ENCODE measurements at regions not wholly inside any gene's neighbourhood (a gene's known extent, or its start where the extent isn't known, plus 50 kb on each side); places are given as distances from the start of the nearest gene placed in this dataset.

DNA sequence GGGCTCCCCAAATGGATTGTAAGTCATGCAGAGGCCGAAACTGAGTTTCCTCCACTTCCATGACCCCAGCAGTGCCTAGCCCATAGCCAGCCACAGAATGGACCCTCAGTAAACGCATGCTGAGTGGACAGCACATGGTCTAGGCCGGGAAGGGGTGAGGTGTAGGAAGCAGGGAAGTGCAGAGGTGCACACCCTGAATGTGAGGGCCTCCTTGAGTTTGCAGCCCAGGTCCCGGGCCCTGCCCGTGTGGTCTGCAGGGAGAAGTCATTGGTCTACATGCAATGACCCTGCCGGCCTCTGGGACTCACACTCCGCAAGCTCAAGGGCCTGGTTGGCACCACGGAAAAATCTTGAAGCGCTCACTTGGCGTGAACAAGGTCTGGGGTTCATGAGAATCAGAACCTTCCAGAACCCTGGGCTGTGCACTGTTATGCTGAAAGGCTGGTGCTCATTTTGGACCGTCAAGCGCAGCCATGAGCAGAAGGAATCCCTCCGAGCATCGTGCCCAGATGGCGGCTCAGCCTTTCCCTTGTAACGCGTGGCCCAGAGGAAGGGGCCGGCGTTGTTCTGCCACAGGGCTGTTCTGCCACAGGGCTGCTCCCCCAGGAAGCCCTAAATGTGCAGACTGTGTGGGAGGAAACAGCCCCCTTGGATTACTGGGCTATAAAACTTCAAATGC is 66.4 kb downstream of the PSMG1 start:
- no peak overlapping the region for H3K56ac ChIP-seq (ENCODE audit: insufficient read length, low read depth, low read length)
- no peak overlapping the region for H3K14ac ChIP-seq (ENCODE audit: insufficient read depth, low read length)
- no peak overlapping the region for H3K23ac ChIP-seq (ENCODE audit: insufficient read length, low read depth, low read length)
- H2AFZ ChIP-seq (ENCODE audit: low read length), result no peak overlapping the region
- no peaks in the 10 kb centered on the region; the same call in 1 of the 2 replicates for H3K27me3 Mint-ChIP-seq (ENCODE audit: low read depth)
- H2BK5ac ChIP-seq (ENCODE audit: insufficient read length, low read length), result no peak overlapping the region
- no peak overlapping the region for H3K27ac Mint-ChIP-seq
- H3K27me3 ChIP-seq (ENCODE audit: insufficient read depth, low read length), result no peaks in the 10 kb centered on the region
- no peaks in the 10 kb centered on the region; a peak in 1 of 5 replicates for H3K9me3 Mint-ChIP-seq
- H3K4me1 ChIP-seq (ENCODE audit: insufficient read depth, low read length), result no peaks in the 10 kb centered on the region
- DNase-seq, result no peak
- H3K9ac ChIP-seq (ENCODE audit: extremely low read depth, insufficient read length, low read length), result no peak overlapping the region
- no peak overlapping the region for H2AK5ac ChIP-seq (ENCODE audit: insufficient read length, low read length)
- no peak overlapping the region for H3K18ac ChIP-seq (ENCODE audit: insufficient read length, low read depth, low read length)
- WGBS (ENCODE audit: extremely low coverage, insufficient read length, low lambda C conversion rate), result no CpG with 5 or more reads among the region's 19 CpGs
- no peak overlapping the region for H3K4me2 ChIP-seq (ENCODE audit: insufficient read depth, insufficient read length, low read length)
- TF ChIP-seq, protein P1, sequence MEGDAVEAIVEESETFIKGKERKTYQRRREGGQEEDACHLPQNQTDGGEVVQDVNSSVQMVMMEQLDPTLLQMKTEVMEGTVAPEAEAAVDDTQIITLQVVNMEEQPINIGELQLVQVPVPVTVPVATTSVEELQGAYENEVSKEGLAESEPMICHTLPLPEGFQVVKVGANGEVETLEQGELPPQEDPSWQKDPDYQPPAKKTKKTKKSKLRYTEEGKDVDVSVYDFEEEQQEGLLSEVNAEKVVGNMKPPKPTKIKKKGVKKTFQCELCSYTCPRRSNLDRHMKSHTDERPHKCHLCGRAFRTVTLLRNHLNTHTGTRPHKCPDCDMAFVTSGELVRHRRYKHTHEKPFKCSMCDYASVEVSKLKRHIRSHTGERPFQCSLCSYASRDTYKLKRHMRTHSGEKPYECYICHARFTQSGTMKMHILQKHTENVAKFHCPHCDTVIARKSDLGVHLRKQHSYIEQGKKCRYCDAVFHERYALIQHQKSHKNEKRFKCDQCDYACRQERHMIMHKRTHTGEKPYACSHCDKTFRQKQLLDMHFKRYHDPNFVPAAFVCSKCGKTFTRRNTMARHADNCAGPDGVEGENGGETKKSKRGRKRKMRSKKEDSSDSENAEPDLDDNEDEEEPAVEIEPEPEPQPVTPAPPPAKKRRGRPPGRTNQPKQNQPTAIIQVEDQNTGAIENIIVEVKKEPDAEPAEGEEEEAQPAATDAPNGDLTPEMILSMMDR (conservative IDR thresholded peaks at IDR 0.05), result no peak
- H3K79me2 ChIP-seq (ENCODE audit: insufficient read depth, low read length), result no peaks in the 10 kb centered on the region
- H3K9me3 ChIP-seq (ENCODE audit: control insufficient read depth, low read depth, low read length), result no peaks in the 10 kb centered on the region
- no peak overlapping the region for H3K4me3 Mint-ChIP-seq
- no peak overlapping the region for H4K91ac ChIP-seq (ENCODE audit: insufficient read length, low read depth, low read length)
- H4K8ac ChIP-seq (replicated peaks; ENCODE audit: insufficient read length, low read depth, low read length), result no peak overlapping the region
- H4K20me1 ChIP-seq (ENCODE audit: control insufficient read depth, insufficient read depth, insufficient read length), result no peaks in the 10 kb centered on the region
- no peak overlapping the region for H3K27ac ChIP-seq (ENCODE audit: insufficient read length, low read depth, low read length)
- no peaks in the 10 kb centered on the region; a peak in 2 of 7 replicates for H3K36me3 Mint-ChIP-seq (ENCODE audit: insufficient read depth in 1 of 3, low read depth in 3 of 3)
- H3K79me1 ChIP-seq (ENCODE audit: insufficient read depth, low read depth, low read length, poor library complexity, severe bottlenecking), result no peaks in the 10 kb centered on the region
- H3K4me1 Mint-ChIP-seq, result peaks cover 12 to 14% of the 10 kb centered on the region in 2 experiments
- no peak overlapping the region for H2BK20ac ChIP-seq (ENCODE audit: low read depth, low read length, poor library complexity, severe bottlenecking)
- no peak overlapping the region for H4K5ac ChIP-seq (ENCODE audit: insufficient read length, low read depth, low read length)
- no peaks in the 10 kb centered on the region for H3K23me2 ChIP-seq (ENCODE audit: insufficient read length, low read depth, low read length, poor library complexity, severe bottlenecking)
- no peak overlapping the region for H3K4ac ChIP-seq (ENCODE audit: low read depth, low read length)
- no peak overlapping the region for H3T11ph ChIP-seq (ENCODE audit: low read length)
- H2BK15ac ChIP-seq (ENCODE audit: low read depth, low read length), result no peak overlapping the region
- H2BK12ac ChIP-seq (ENCODE audit: insufficient read length, low read depth, low read length), result no peak overlapping the region
- no peak overlapping the region for H2BK120ac ChIP-seq (ENCODE audit: low read depth, low read length, poor library complexity, severe bottlenecking)
